H1 (cell line): ENCODE measurements at regions not wholly inside any gene's neighbourhood (a gene's known extent, or its start where the extent isn't known, plus 50 kb on each side); places are given as distances from the start of the nearest gene placed in this dataset.

ENCODE experiments used
- CTCF ChIA-PET: fragments of 300-600 bp; sonication (Branson Sonifier 250); formaldehyde crosslinking; loops from one replicate; lab custom pipeline; 2021; ENCODE audit not compliant: partially characterized antibody; lab: Charles Lee
- POLR2A ChIA-PET: fragments of 300-600 bp; sonication (Branson Sonifier 250); formaldehyde crosslinking; loops from one replicate; lab custom pipeline; 2021; ENCODE audit warnings: inconsistent platforms; ENCODE audit not compliant: partially characterized antibody; lab: Charles Lee
- DNase-seq, 2 experiments: peaks; one replicate each; pipeline versions ENCODE4 v3.0.0 to v3.0.0-alpha.2; 2010 to 2022; ENCODE audit warnings: low spot score in 2 of 2, low read depth in 1 of 2, mixed read lengths in 1 of 2
- FAIRE-seq: peaks from 2 replicates; lab custom pipeline; 2011; peaks lifted over from hg19 to GRCh38; lab: Jason Lieb, UNC
- H2AFZ ChIP-seq: 2 replicates; pipeline ENCODE4 v1.8.1; 2012; ENCODE audit warnings: low read length, inconsistent platforms
- H2AK5ac ChIP-seq: 2 replicates; pipeline ENCODE4 v1.6.1; 2013; ENCODE audit warnings: low read depth, low read length
- H2BK120ac ChIP-seq: replicated peaks from 2 replicates; pipeline ENCODE3; 2013; ENCODE audit warnings: low read depth, low read length, inconsistent platforms
- H2BK12ac ChIP-seq: 2 replicates; pipeline ENCODE4 v1.6.1; 2013; ENCODE audit warnings: low read depth, low read length
- H2BK15ac ChIP-seq: 2 replicates; pipeline ENCODE4 v1.6.1; 2013; ENCODE audit warnings: low read length
- H2BK20ac ChIP-seq: 2 replicates; pipeline ENCODE4 v1.6.1; 2013; ENCODE audit warnings: low read length
- H2BK5ac ChIP-seq: 2 replicates; pipeline ENCODE4 v1.6.1; 2013; ENCODE audit warnings: low read depth, low read length
- H3K14ac ChIP-seq: 2 replicates; pipeline ENCODE4 v1.6.1; 2013; ENCODE audit warnings: inconsistent platforms; ENCODE audit not compliant: insufficient read length
- H3K18ac ChIP-seq: 2 replicates; pipeline ENCODE4 v1.6.1; 2013; ENCODE audit warnings: low read length; ENCODE audit errors: extremely low read depth
- H3K23ac ChIP-seq: 2 replicates; pipeline ENCODE4 v1.6.1; 2013; ENCODE audit warnings: inconsistent platforms; ENCODE audit not compliant: insufficient read length
- H3K23me2 ChIP-seq: 2 replicates; pipeline ENCODE4 v1.6.1; 2013; ENCODE audit warnings: low read depth, low read length
- H3K27ac ChIP-seq: 2 replicates; pipeline ENCODE4 v1.6.1; 2011; ENCODE audit warnings: low read depth, low read length, inconsistent platforms
- H3K27me3 ChIP-seq, 4 experiments: replicated peaks in 1 of 4; 1 replicate in 1 of 4; 2 replicates in 3 of 4; pipeline versions ENCODE4 v1.6.1 to v1.8.1; 2011 to 2013; ENCODE audit warnings: low read length in 3 of 4, mild to moderate bottlenecking in 3 of 4, inconsistent platforms in 2 of 4, mixed read lengths in 2 of 4, moderate library complexity in 1 of 4; ENCODE audit not compliant: control insufficient read depth in 3 of 4, insufficient read depth in 3 of 4; ENCODE audit errors: extremely low read depth in 1 of 4
- H3K36me3 ChIP-seq, 4 experiments: 2 replicates each; pipeline versions ENCODE4 v1.6.1 to v1.8.1; 2011 to 2013; ENCODE audit warnings: mild to moderate bottlenecking in 4 of 4, low read length in 3 of 4, moderate library complexity in 2 of 4, control low read depth in 1 of 4, inconsistent platforms in 1 of 4; ENCODE audit not compliant: insufficient read depth in 4 of 4, control insufficient read depth in 2 of 4
- H3K4ac ChIP-seq: replicated peaks from 2 replicates; pipeline ENCODE3; 2013; ENCODE audit warnings: low read length, low read depth, mixed read lengths, inconsistent platforms; ENCODE audit not compliant: insufficient read length
- H3K4me1 ChIP-seq, 4 experiments: replicated peaks in 1 of 4; 1 replicate in 1 of 4; 2 replicates in 3 of 4; pipeline versions ENCODE4 v1.6.1 to v1.8.1; 2011 to 2013; ENCODE audit warnings: low read length in 3 of 4, inconsistent platforms in 2 of 4, mixed read lengths in 1 of 4; ENCODE audit not compliant: insufficient read depth in 4 of 4, control insufficient read depth in 3 of 4
- H3K4me2 ChIP-seq, 2 experiments: 2 replicates each; pipeline versions ENCODE4 v1.6.1 to v1.8.1; 2011 to 2013; ENCODE audit warnings: low read depth in 2 of 2, low read length in 2 of 2, control low read depth in 1 of 2, inconsistent platforms in 1 of 2, mild to moderate bottlenecking in 1 of 2; ENCODE audit not compliant: insufficient read depth in 1 of 2
- H3K4me3 ChIP-seq, 4 experiments: fragments of 200-600, 300-600 bp in 1 of 4; sonication (generic), shearing (Covaris generic), sonication (Bioruptor Twin) in 1 of 4; 2 replicates each; pipeline versions ENCODE4 v1.5.1 to v1.8.1; 2011 to 2016; ENCODE audit warnings: low read length in 4 of 4, low read depth in 3 of 4, control low read depth in 2 of 4, inconsistent platforms in 2 of 4, mild to moderate bottlenecking in 2 of 4, mixed read lengths in 1 of 4, moderate library complexity in 1 of 4; ENCODE audit not compliant: insufficient read depth in 2 of 4; ENCODE audit errors: extremely low read depth in 1 of 4
- H3K56ac ChIP-seq: replicated peaks from 2 replicates; pipeline ENCODE3; 2013; ENCODE audit warnings: low read depth, mild to moderate bottlenecking, mixed read lengths, low read length, inconsistent platforms; ENCODE audit not compliant: insufficient read length
- H3K79me1 ChIP-seq: 2 replicates; pipeline ENCODE4 v1.6.1; 2013; ENCODE audit warnings: low read depth, low read length, control low read depth
- H3K79me2 ChIP-seq, 2 experiments: 2 replicates each; pipeline versions ENCODE4 v1.6.1 to v1.8.1; 2012 to 2013; ENCODE audit warnings: low read length in 2 of 2, mild to moderate bottlenecking in 2 of 2, inconsistent platforms in 1 of 2; ENCODE audit not compliant: insufficient read depth in 2 of 2, control insufficient read depth in 1 of 2
- H3K9ac ChIP-seq, 4 experiments: replicated peaks in 1 of 4; 1 replicate in 1 of 4; 2 replicates in 3 of 4; pipeline versions ENCODE4 v1.6.1 to v1.8.1; 2011 to 2013; ENCODE audit warnings: low read depth in 3 of 4, low read length in 3 of 4, control low read depth in 2 of 4, mild to moderate bottlenecking in 2 of 4, moderate library complexity in 2 of 4, inconsistent platforms in 1 of 4; ENCODE audit errors: extremely low read depth in 1 of 4
- H3K9me3 ChIP-seq, 2 experiments: 2 replicates each; pipeline versions ENCODE4 v1.6.1 to v1.8.1; 2012 to 2013; ENCODE audit warnings: mild to moderate bottlenecking in 2 of 2, moderate library complexity in 2 of 2, control low read depth in 1 of 2, inconsistent platforms in 1 of 2, low read depth in 1 of 2, low read length in 1 of 2, mixed read lengths in 1 of 2; ENCODE audit not compliant: insufficient read depth in 2 of 2
- H4K20me1 ChIP-seq, 2 experiments: replicated peaks in 1 of 2; 2 replicates each; pipeline versions ENCODE3 to v1.8.1; 2011 to 2013; ENCODE audit warnings: inconsistent platforms in 2 of 2, low read length in 2 of 2, mild to moderate bottlenecking in 1 of 2; ENCODE audit not compliant: insufficient read depth in 2 of 2, control insufficient read depth in 1 of 2
- H4K5ac ChIP-seq: 2 replicates; pipeline ENCODE4 v1.6.1; 2013; ENCODE audit warnings: low read length, low read depth, mixed read lengths, inconsistent platforms; ENCODE audit not compliant: insufficient read length
- H4K8ac ChIP-seq: 2 replicates; pipeline ENCODE4 v1.8.0; 2013; ENCODE audit warnings: mild to moderate bottlenecking, moderate library complexity, low read length, inconsistent platforms; ENCODE audit not compliant: insufficient read depth; ENCODE audit errors: extremely low read depth
- H4K91ac ChIP-seq: replicated peaks from 2 replicates; pipeline ENCODE3; 2013; ENCODE audit warnings: low read length, mixed read lengths, inconsistent platforms; ENCODE audit not compliant: insufficient read length
- BACH1 ChIP-seq: IDR thresholded peaks from 2 replicates; pipeline ENCODE4 v1.6.1; 2012; ENCODE audit warnings: low read length, improper control_type of control experiment
- CBX5 ChIP-seq: fragments of 300-800, 300-1000 bp; sonication (generic); IDR thresholded peaks from 2 replicates; pipeline ENCODE4 v1.7.1; 2016; ENCODE audit warnings: antibody characterized with exemption, low read length, low read depth
- CBX8 ChIP-seq: fragments of 300-800, 300-1000 bp; sonication (generic); IDR thresholded peaks from 2 replicates; pipeline ENCODE4 v1.7.1; 2016; ENCODE audit warnings: low read depth, low read length, borderline replicate concordance
- EGR1 ChIP-seq: IDR thresholded peaks from 2 replicates; pipeline ENCODE4 v1.6.1; 2011; ENCODE audit warnings: low read depth, low read length, borderline replicate concordance
- GABPA ChIP-seq: IDR thresholded peaks from 2 replicates; pipeline ENCODE4 v1.6.1; 2011; ENCODE audit warnings: mild to moderate bottlenecking, low read length, moderate library complexity, borderline replicate concordance; ENCODE audit not compliant: insufficient read depth
- GTF2F1 ChIP-seq: IDR thresholded peaks from 2 replicates; pipeline ENCODE4 v1.6.1; 2012; ENCODE audit warnings: low read depth, low read length, improper control_type of control experiment, borderline replicate concordance
- JUND ChIP-seq: IDR thresholded peaks from 2 replicates; pipeline ENCODE4 v1.6.1; 2011; ENCODE audit warnings: mild to moderate bottlenecking, improper control_type of control experiment, low read length
- NANOG ChIP-seq: IDR thresholded peaks from 2 replicates; pipeline ENCODE4 v1.6.1; 2011; ENCODE audit warnings: low read length, low read depth, mild to moderate bottlenecking, inconsistent platforms; ENCODE audit not compliant: insufficient read depth, poor library complexity, severe bottlenecking
- POLR2A ChIP-seq, 2 experiments: IDR thresholded peaks; 1 replicate in 1 of 2; 2 replicates in 1 of 2; pipeline ENCODE4 v1.6.1; 2011; ENCODE audit warnings: low read depth in 2 of 2, low read length in 2 of 2, mild to moderate bottlenecking in 2 of 2; ENCODE audit errors: control extremely low read depth in 1 of 2
- RFX5 ChIP-seq: IDR thresholded peaks from 2 replicates; pipeline ENCODE4 v1.6.1; 2011; ENCODE audit warnings: low read depth, low read length, improper control_type of control experiment, borderline replicate concordance
- RNF2 ChIP-seq: fragments of 200-900, 300-1000 bp; sonication (generic); IDR thresholded peaks from 2 replicates; pipeline ENCODE4 v1.7.1; 2016; ENCODE audit warnings: borderline replicate concordance, low read depth, mild to moderate bottlenecking, antibody characterized with exemption, low read length; ENCODE audit not compliant: poor library complexity, severe bottlenecking; ENCODE audit errors: missing control alignments
- SP1 ChIP-seq: IDR thresholded peaks from 2 replicates; pipeline ENCODE4 v1.6.1; 2011; ENCODE audit warnings: low read depth, low read length
- SRF ChIP-seq: IDR thresholded peaks from 2 replicates; pipeline ENCODE4 v1.6.1; 2011; ENCODE audit warnings: mild to moderate bottlenecking, low read depth, low read length, moderate library complexity
- SUZ12 ChIP-seq: fragments of 200-600 bp; sonication (generic); IDR thresholded peaks from 2 replicates; pipeline ENCODE4 v1.6.1; 2012; ENCODE audit warnings: mild to moderate bottlenecking, inconsistent platforms, low read length, moderate library complexity, mixed read lengths
- TF ChIP-seq, protein P1 (sequence below): IDR thresholded peaks from 2 replicates; pipeline ENCODE4 v1.6.1; 2012; ENCODE audit warnings: low read length, inconsistent platforms

DNA sequence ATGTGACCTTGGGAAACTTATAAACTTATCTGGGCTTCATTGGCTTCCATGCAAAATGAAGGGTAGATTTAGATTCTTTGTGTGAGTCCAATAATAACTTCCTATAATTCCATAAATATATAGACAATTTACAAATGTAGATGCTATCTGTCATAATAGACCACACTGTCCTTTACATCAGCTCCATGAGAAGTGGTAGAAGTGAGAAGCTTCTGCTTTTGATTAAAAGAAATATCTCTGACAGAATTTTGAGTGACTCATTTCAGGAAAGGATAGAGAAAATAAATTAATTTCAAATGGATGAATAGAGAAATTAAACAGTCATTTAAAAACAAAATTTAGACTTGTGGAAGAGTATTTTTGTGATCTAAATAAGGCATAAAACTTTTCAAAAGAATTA lies 329.7 kb upstream of the ATP2B1 start:
- Histone ChIP-seq H4K5ac (no peak overlapping the region), H2BK120ac (no peak overlapping the region), H3K4me2 (no peak overlapping the region), H3K14ac (no peak overlapping the region), H3K4me1 (no peaks in the 10 kb centered on the region), H2BK12ac (no peak overlapping the region), H2BK15ac (no peak overlapping the region), H2BK5ac (no peak overlapping the region), H3K79me2 (no peaks in the 10 kb centered on the region), H3K27me3 (no peaks in the 10 kb centered on the region), H3K9me3 (no peaks in the 10 kb centered on the region), H4K8ac (no peak overlapping the region), H3K56ac (no peak overlapping the region), H2BK20ac (no peak overlapping the region), H3K9ac (no peak overlapping the region), H2AK5ac (no peak overlapping the region), H3K4me3 (no peak overlapping the region), H4K91ac (no peak overlapping the region), H3K79me1 (no peaks in the 10 kb centered on the region), H3K4ac (no peak overlapping the region), H3K36me3 (no peaks in the 10 kb centered on the region), H3K23ac (no peak overlapping the region), H2AFZ (no peak overlapping the region), H3K27ac (no peak overlapping the region), H3K18ac (no peak overlapping the region), H3K23me2 (no peaks in the 10 kb centered on the region), H4K20me1 (no peaks in the 10 kb centered on the region)
- DNase-seq = no peak
- ChIA-PET CTCF (no interaction called here), POLR2A (no interaction called here)
- no peak for FAIRE-seq
- TF ChIP-seq BACH1 (no peak), GTF2F1 (no peak), GABPA (no peak), SP1 (no peak), CBX5 (no peak), RFX5 (no peak), JUND (no peak), SRF (no peak), CBX8 (no peak), EGR1 (no peak), RNF2 (no peak), POLR2A (IDR thresholded peaks at IDR 0.05; ENCODE audit: control extremely low read depth in 1 of 2, low read depth in 2 of 2, low read length in 2 of 2) (no peak), NANOG (no peak), SUZ12 (no peak)
- TF ChIP-seq, protein P1, sequence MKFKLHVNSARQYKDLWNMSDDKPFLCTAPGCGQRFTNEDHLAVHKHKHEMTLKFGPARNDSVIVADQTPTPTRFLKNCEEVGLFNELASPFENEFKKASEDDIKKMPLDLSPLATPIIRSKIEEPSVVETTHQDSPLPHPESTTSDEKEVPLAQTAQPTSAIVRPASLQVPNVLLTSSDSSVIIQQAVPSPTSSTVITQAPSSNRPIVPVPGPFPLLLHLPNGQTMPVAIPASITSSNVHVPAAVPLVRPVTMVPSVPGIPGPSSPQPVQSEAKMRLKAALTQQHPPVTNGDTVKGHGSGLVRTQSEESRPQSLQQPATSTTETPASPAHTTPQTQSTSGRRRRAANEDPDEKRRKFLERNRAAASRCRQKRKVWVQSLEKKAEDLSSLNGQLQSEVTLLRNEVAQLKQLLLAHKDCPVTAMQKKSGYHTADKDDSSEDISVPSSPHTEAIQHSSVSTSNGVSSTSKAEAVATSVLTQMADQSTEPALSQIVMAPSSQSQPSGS = no peak
